Neural cell (in vitro differentiated cells): ENCODE measurements at regions not wholly inside any gene's neighbourhood (a gene's known extent, or its start where the extent isn't known, plus 50 kb on each side); places are given as distances from the start of the nearest gene placed in this dataset.

Source experiments
- H2AFZ ChIP-seq: fragments of 200-600, 300-800 bp; sonication (generic), shearing (Covaris generic); 2 replicates; pipeline ENCODE4 v1.6.0; 2014; ENCODE audit warnings: low read depth, mild to moderate bottlenecking, antibody characterized with exemption, low read length, moderate library complexity
- H3F3A ChIP-seq: fragments of 200-600 bp; shearing (Covaris generic); 2 replicates; pipeline ENCODE4 v1.6.1; 2016; ENCODE audit warnings: mild to moderate bottlenecking, moderate library complexity, mixed read lengths, antibody characterized with exemption, low read length; ENCODE audit not compliant: insufficient read depth, poor library complexity, severe bottlenecking
- H3K27ac ChIP-seq: fragments of 200-600, 300-800 bp; sonication (generic), shearing (Covaris generic); 2 replicates; pipeline ENCODE4 v1.5.1; 2014; ENCODE audit warnings: mild to moderate bottlenecking, low read length, moderate library complexity
- H3K27me3 ChIP-seq: fragments of 300-800, 200-600 bp; sonication (generic), shearing (Covaris generic); 2 replicates; pipeline ENCODE4 v1.6.0; 2014; ENCODE audit warnings: mild to moderate bottlenecking, low read depth, low read length, moderate library complexity; ENCODE audit not compliant: insufficient read depth
- H3K36me3 ChIP-seq: fragments of 300-800, 200-600 bp; sonication (generic), shearing (Covaris generic); 2 replicates; pipeline ENCODE4 v1.5.1; 2014; ENCODE audit warnings: mild to moderate bottlenecking, antibody characterized with exemption, low read length, moderate library complexity; ENCODE audit not compliant: insufficient read depth
- H3K4me2 ChIP-seq: fragments of 300-800, 200-600 bp; sonication (generic), shearing (Covaris generic); 2 replicates; pipeline ENCODE4 v1.6.0; 2014; ENCODE audit warnings: mild to moderate bottlenecking, low read length
- H3K4me3 ChIP-seq: fragments of 300-800, 200-600 bp; sonication (generic), shearing (Covaris generic); 2 replicates; pipeline ENCODE4 v1.5.1; 2014; ENCODE audit warnings: mild to moderate bottlenecking, low read length, moderate library complexity
- H3K79me2 ChIP-seq: fragments of 200-600 bp; shearing (Covaris generic); replicated peaks from 2 replicates; pipeline ENCODE4 v1.6.0; 2014; ENCODE audit warnings: mild to moderate bottlenecking, low read length, moderate library complexity; ENCODE audit not compliant: insufficient read depth
- H3K9ac ChIP-seq: fragments of 300-800, 200-600 bp; sonication (generic), shearing (Covaris generic); 2 replicates; pipeline ENCODE4 v1.6.1; 2016; ENCODE audit warnings: mild to moderate bottlenecking, low read length, mixed read lengths
- H3K9me2 ChIP-seq: fragments of 200-600 bp; shearing (Covaris generic); 2 replicates; pipeline ENCODE4 v1.6.1; 2016; ENCODE audit warnings: mild to moderate bottlenecking, low read length, mixed read lengths; ENCODE audit not compliant: insufficient read depth
- H3K9me3 ChIP-seq: fragments of 200-600, 300-800 bp; sonication (generic), shearing (Covaris generic); 2 replicates; pipeline ENCODE4 v1.6.1; 2016; ENCODE audit warnings: mild to moderate bottlenecking, mixed run types, low read length, moderate library complexity, mixed read lengths
- H4K20me1 ChIP-seq: fragments of 200-600 bp; shearing (Covaris generic); 2 replicates; pipeline ENCODE4 v1.6.1; 2016; ENCODE audit warnings: mild to moderate bottlenecking, mixed run types; ENCODE audit not compliant: insufficient read depth
- CTCF ChIP-seq: fragments of 450-650 bp; IDR thresholded peaks from 2 replicates; pipeline ENCODE4 v1.5.1; 2014; ENCODE audit warnings: antibody characterized with exemption, mild to moderate bottlenecking, moderate library complexity; ENCODE audit not compliant: poor library complexity, severe bottlenecking
- EP300 ChIP-seq: fragments of 450-650 bp; conservative IDR thresholded peaks from 2 replicates; pipeline ENCODE4 v1.6.1; 2014; ENCODE audit warnings: antibody characterized with exemption, mild to moderate bottlenecking, moderate library complexity; ENCODE audit not compliant: poor library complexity, severe bottlenecking
- EZH2 ChIP-seq: fragments of 200-600, 300-800 bp; shearing (Covaris generic), sonication (generic); IDR thresholded peaks from 2 replicates; pipeline ENCODE4 v1.6.1; 2014; ENCODE audit warnings: antibody characterized with exemption, low read length, borderline replicate concordance, mild to moderate bottlenecking; ENCODE audit not compliant: insufficient read depth, poor library complexity, severe bottlenecking
- MXI1 ChIP-seq: fragments of 450-650 bp; conservative IDR thresholded peaks from 2 replicates; pipeline ENCODE4 v1.6.1; 2014; ENCODE audit warnings: antibody characterized with exemption, mild to moderate bottlenecking; ENCODE audit not compliant: poor library complexity, severe bottlenecking
- POLR2AphosphoS5 ChIP-seq: IDR thresholded peaks from 2 replicates; pipeline ENCODE4 v1.6.1; 2012
- RAD21 ChIP-seq: fragments of 450-650 bp; conservative IDR thresholded peaks from 2 replicates; pipeline ENCODE4 v1.6.1; 2014; ENCODE audit warnings: antibody characterized with exemption, mild to moderate bottlenecking, moderate library complexity
- REST ChIP-seq: IDR thresholded peaks from 2 replicates; pipeline ENCODE4 v1.6.1; 2012; ENCODE audit warnings: borderline replicate concordance
- SMC3 ChIP-seq: fragments of 450-650 bp; conservative IDR thresholded peaks from 2 replicates; pipeline ENCODE4 v1.6.1; 2014; ENCODE audit warnings: antibody characterized with exemption, mild to moderate bottlenecking, moderate library complexity; ENCODE audit not compliant: poor library complexity
- TAF1 ChIP-seq: IDR thresholded peaks from 2 replicates; pipeline ENCODE4 v1.6.1; 2012; ENCODE audit warnings: low read depth

GRCh38 chr11:11105361-11105760, 247.5 kb upstream of the ZBED5 start:
- Histone ChIP-seq H4K20me1 (no peaks in the 10 kb centered on the region), H3F3A (no peaks in the 10 kb centered on the region), H3K27me3 (no peaks in the 10 kb centered on the region), H3K27ac (no peak overlapping the region), H3K36me3 (no peaks in the 10 kb centered on the region), H3K4me2 (no peak overlapping the region), H3K4me3 (no peak overlapping the region), H3K9me2 (no peaks in the 10 kb centered on the region), H3K9ac (no peak overlapping the region), H2AFZ (no peak overlapping the region), H3K9me3 (no peaks in the 10 kb centered on the region), H3K79me2 (no peaks in the 10 kb centered on the region)
- TF ChIP-seq TAF1 (no peak), EZH2 (no peak), REST (no peak)

- H3F3A ChIP-seq: no peaks in the 10 kb centered on the region
- no peaks in the 10 kb centered on the region for H3K9me2 ChIP-seq
- no peak overlapping the region for H3K4me2 ChIP-seq
- no peaks in the 10 kb centered on the region for H3K36me3 ChIP-seq
- H3K27me3 ChIP-seq: no peaks in the 10 kb centered on the region
- no peak overlapping the region for H3K9ac ChIP-seq
- no peak overlapping the region for H2AFZ ChIP-seq
- H3K79me2 ChIP-seq: no peaks in the 10 kb centered on the region
- peaks cover 2% of the 10 kb centered on the region for H3K9me3 ChIP-seq
- H3K4me3 ChIP-seq: no peak overlapping the region
- TF ChIP-seq POLR2AphosphoS5 (no peak), SMC3 (no peak), MXI1 (no peak)
- no peak overlapping the region for H3K27ac ChIP-seq
- H4K20me1 ChIP-seq: no peaks in the 10 kb centered on the region
Measured at GRCh38 chr11:11095831-11096723, 238.2 kb upstream of the ZBED5 start.

GRCh38 chr11:11090495-11090894, 232.6 kb upstream of the ZBED5 start:
- H3K27ac ChIP-seq: no peak overlapping the region
- no peak overlapping the region for H3K9ac ChIP-seq
- no peaks in the 10 kb centered on the region for H3F3A ChIP-seq
- H3K9me3 ChIP-seq: peaks cover 2% of the 10 kb centered on the region
- no peaks in the 10 kb centered on the region for H3K79me2 ChIP-seq
- TF ChIP-seq MXI1 (no peak), CTCF (no peak), TAF1 (no peak), REST (no peak), EZH2 (no peak), RAD21 (no peak), POLR2AphosphoS5 (no peak), EP300 (no peak), SMC3 (no peak)
- H3K27me3 ChIP-seq: no peaks in the 10 kb centered on the region
- H3K9me2 ChIP-seq: no peaks in the 10 kb centered on the region
- no peak overlapping the region for H3K4me2 ChIP-seq
- no peaks in the 10 kb centered on the region for H3K36me3 ChIP-seq
- no peak overlapping the region for H3K4me3 ChIP-seq
- H4K20me1 ChIP-seq: no peaks in the 10 kb centered on the region
- no peak overlapping the region for H2AFZ ChIP-seq
